ENCODE measurements at regions not wholly inside any gene's neighbourhood (a gene's known extent, or its start where the extent isn't known, plus 50 kb on each side); places are given as distances from the start of the nearest gene placed in this dataset.

DNA sequence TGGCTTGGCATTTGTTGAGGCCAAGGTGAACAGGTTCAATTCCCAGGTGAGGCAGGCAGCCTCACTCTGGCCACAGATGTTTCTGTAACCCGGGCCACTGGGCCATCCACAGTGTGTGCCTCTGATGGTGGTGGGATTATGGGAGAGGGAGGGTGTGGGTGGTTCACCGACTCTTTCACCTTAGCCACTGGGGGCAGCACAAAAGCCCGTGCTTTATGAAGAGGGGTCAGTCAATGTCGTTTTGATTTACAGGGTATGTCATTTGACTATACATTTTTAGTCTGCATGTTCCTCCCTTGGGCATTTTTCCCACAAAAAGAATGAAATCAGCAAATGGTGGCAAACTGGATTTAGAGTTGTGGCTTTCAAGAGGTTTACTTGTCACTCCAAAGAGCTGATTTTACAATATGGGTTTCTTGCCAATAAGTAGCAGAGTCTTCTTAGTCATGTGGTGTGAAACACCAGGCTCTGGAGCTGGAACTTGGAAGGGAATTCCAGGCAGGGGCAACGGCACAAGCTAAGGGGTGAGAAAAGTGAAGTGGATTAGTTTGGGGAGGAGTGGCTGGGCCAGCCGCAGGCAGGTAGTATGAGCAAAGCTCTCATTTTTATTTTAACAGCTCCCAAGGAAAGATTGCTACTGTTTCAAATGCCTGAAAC is 217.8 kb upstream of the ZBED5 start:
- Histone ChIP-seq H3K4me1 (ENCODE audit: control extremely low read depth in 1 of 4, control insufficient read depth in 4 of 4, insufficient read depth in 4 of 4, low read length in 3 of 4) (no peaks in the 10 kb centered on the region), H3K4me3 (ENCODE audit: control insufficient read depth in 1 of 7, extremely low read depth in 1 of 7, insufficient read depth in 4 of 7, low read depth in 2 of 7, low read length in 6 of 7) (no peak overlapping the region), H3K27me3 (replicated peaks in 2 of 5; ENCODE audit: control insufficient read depth in 4 of 5, insufficient read depth in 5 of 5, low read length in 4 of 5) (peaks cover 0 to 11% (median 3%) of the 10 kb centered on the region in 5 experiments), H3K27ac (ENCODE audit: insufficient read depth in 1 of 2, low read depth in 1 of 2, low read length in 2 of 2, poor library complexity in 1 of 2, severe bottlenecking in 2 of 2) (no peak overlapping the region), H3K9me3 (ENCODE audit: control extremely low read depth in 1 of 5, control insufficient read depth in 4 of 5, insufficient read depth in 2 of 5, low read depth in 1 of 5, low read length in 4 of 5) (no peaks in the 10 kb centered on the region), H3K36me3 (ENCODE audit: control insufficient read depth in 4 of 4, insufficient read depth in 4 of 4, low read length in 3 of 4) (no peaks in the 10 kb centered on the region)
- ChIA-PET POLR2A (no interaction called here), CTCF (interaction anchor here (0.8 kb wide), 1 partner anchor 18 kb away, joined by 3 read pairs; no protein-coding TSS in a partner anchor)
- DNase-seq = no peak
- 17% methylated on average over 1 of the region's 6 CpGs for WGBS (ENCODE audit: insufficient coverage)

- ChIA-PET POLR2A (no interaction called here), CTCF (interaction anchor here (1.0 kb wide), 1 partner anchor 83 kb away, joined by 4 read pairs; no protein-coding TSS in a partner anchor)
- no peaks in the 10 kb centered on the region for H3K4me1 ChIP-seq (ENCODE audit: control extremely low read depth in 1 of 4, control insufficient read depth in 4 of 4, insufficient read depth in 4 of 4, low read length in 3 of 4)
- DNase-seq = no peak
- no peak overlapping the region for H3K27ac ChIP-seq (ENCODE audit: insufficient read depth in 1 of 2, low read depth in 1 of 2, low read length in 2 of 2, poor library complexity in 1 of 2, severe bottlenecking in 2 of 2)
- H3K4me3 ChIP-seq (ENCODE audit: control insufficient read depth in 1 of 7, extremely low read depth in 1 of 7, insufficient read depth in 4 of 7, low read depth in 2 of 7, low read length in 6 of 7) = no peak overlapping the region
- WGBS (ENCODE audit: insufficient coverage) = 99% methylated on average over 11 of the region's 11 CpGs
- peaks cover 0 to 11% (median 0%) of the 10 kb centered on the region in 5 experiments for H3K27me3 ChIP-seq (replicated peaks in 2 of 5; ENCODE audit: control insufficient read depth in 4 of 5, insufficient read depth in 5 of 5, low read length in 4 of 5)
- no peaks in the 10 kb centered on the region for H3K9me3 ChIP-seq (ENCODE audit: control extremely low read depth in 1 of 5, control insufficient read depth in 4 of 5, insufficient read depth in 2 of 5, low read depth in 1 of 5, low read length in 4 of 5)
- no peaks in the 10 kb centered on the region for H3K36me3 ChIP-seq (ENCODE audit: control insufficient read depth in 4 of 4, insufficient read depth in 4 of 4, low read length in 3 of 4)
These were observed 217.0 kb upstream of the ZBED5 start for GRCh38 chr11:11074686-11075335.

GRCh38 chr11:11073996-11074395 is 216.1 kb upstream of the ZBED5 start:
- Histone ChIP-seq H3K9me3 (ENCODE audit: control extremely low read depth in 1 of 5, control insufficient read depth in 4 of 5, insufficient read depth in 2 of 5, low read depth in 1 of 5, low read length in 4 of 5) (no peaks in the 10 kb centered on the region), H3K27ac (ENCODE audit: insufficient read depth in 1 of 2, low read depth in 1 of 2, low read length in 2 of 2, poor library complexity in 1 of 2, severe bottlenecking in 2 of 2) (no peak overlapping the region), H3K4me3 (ENCODE audit: control insufficient read depth in 1 of 7, extremely low read depth in 1 of 7, insufficient read depth in 4 of 7, low read depth in 2 of 7, low read length in 6 of 7) (no peak overlapping the region), H3K27me3 (replicated peaks in 2 of 5; ENCODE audit: control insufficient read depth in 4 of 5, insufficient read depth in 5 of 5, low read length in 4 of 5) (peaks cover 0 to 6% (median 0%) of the 10 kb centered on the region in 5 experiments), H3K36me3 (ENCODE audit: control insufficient read depth in 4 of 4, insufficient read depth in 4 of 4, low read length in 3 of 4) (no peaks in the 10 kb centered on the region), H3K4me1 (ENCODE audit: control extremely low read depth in 1 of 4, control insufficient read depth in 4 of 4, insufficient read depth in 4 of 4, low read length in 3 of 4) (no peaks in the 10 kb centered on the region)
- ChIA-PET CTCF (interaction anchor here (1.0 kb wide), 1 partner anchor 84 kb away, joined by 4 read pairs; no protein-coding TSS in a partner anchor), POLR2A (no interaction called here)
- no peak for DNase-seq
- WGBS (ENCODE audit: insufficient coverage) = 100% methylated on average over 1 of the region's 1 CpG

GRCh38 chr11:11072067-11072466 is 214.2 kb upstream of the ZBED5 start:
- Histone ChIP-seq H3K9me3 (ENCODE audit: control extremely low read depth in 1 of 5, control insufficient read depth in 4 of 5, insufficient read depth in 2 of 5, low read depth in 1 of 5, low read length in 4 of 5) (no peaks in the 10 kb centered on the region), H3K4me3 (ENCODE audit: control insufficient read depth in 1 of 7, extremely low read depth in 1 of 7, insufficient read depth in 4 of 7, low read depth in 2 of 7, low read length in 6 of 7) (no peak overlapping the region), H3K36me3 (ENCODE audit: control insufficient read depth in 4 of 4, insufficient read depth in 4 of 4, low read length in 3 of 4) (no peaks in the 10 kb centered on the region), H3K27me3 (replicated peaks in 2 of 5; ENCODE audit: control insufficient read depth in 4 of 5, insufficient read depth in 5 of 5, low read length in 4 of 5) (no peaks in the 10 kb centered on the region), H3K27ac (ENCODE audit: insufficient read depth in 1 of 2, low read depth in 1 of 2, low read length in 2 of 2, poor library complexity in 1 of 2, severe bottlenecking in 2 of 2) (no peak overlapping the region), H3K4me1 (ENCODE audit: control extremely low read depth in 1 of 4, control insufficient read depth in 4 of 4, insufficient read depth in 4 of 4, low read length in 3 of 4) (no peaks in the 10 kb centered on the region)
- 93% methylated on average over 2 of the region's 3 CpGs for WGBS (ENCODE audit: insufficient coverage)
- CTCF ChIA-PET = interaction anchor here (0.9 kb wide), 1 partner anchor 85 kb away, joined by 3 read pairs; no protein-coding TSS in a partner anchor
- DNase-seq = no peak
- POLR2A ChIA-PET = interaction anchor here (0.6 kb wide), 1 partner anchor 52 kb away, joined by 3 read pairs; no protein-coding TSS in a partner anchor

- no peak overlapping the region for H3K4me3 ChIP-seq (ENCODE audit: control insufficient read depth in 1 of 7, extremely low read depth in 1 of 7, insufficient read depth in 4 of 7, low read depth in 2 of 7, low read length in 6 of 7)
- no peaks in the 10 kb centered on the region for H3K4me1 ChIP-seq (ENCODE audit: control extremely low read depth in 1 of 4, control insufficient read depth in 4 of 4, insufficient read depth in 4 of 4, low read length in 3 of 4)
- ChIA-PET POLR2A (interaction anchor here (0.6 kb wide), 1 partner anchor 51 kb away, joined by 3 read pairs; no protein-coding TSS in a partner anchor), CTCF (interaction anchor here (0.9 kb wide), 1 partner anchor 86 kb away, joined by 3 read pairs; no protein-coding TSS in a partner anchor)
- H3K9me3 ChIP-seq (ENCODE audit: control extremely low read depth in 1 of 5, control insufficient read depth in 4 of 5, insufficient read depth in 2 of 5, low read depth in 1 of 5, low read length in 4 of 5) = no peaks in the 10 kb centered on the region
- no peak overlapping the region for H3K27ac ChIP-seq (ENCODE audit: insufficient read depth in 1 of 2, low read depth in 1 of 2, low read length in 2 of 2, poor library complexity in 1 of 2, severe bottlenecking in 2 of 2)
- no peaks in the 10 kb centered on the region for H3K27me3 ChIP-seq (replicated peaks in 2 of 5; ENCODE audit: control insufficient read depth in 4 of 5, insufficient read depth in 5 of 5, low read length in 4 of 5)
- DNase-seq = no peak
- no peaks in the 10 kb centered on the region for H3K36me3 ChIP-seq (ENCODE audit: control insufficient read depth in 4 of 4, insufficient read depth in 4 of 4, low read length in 3 of 4)
- 100% methylated on average over 1 of the region's 1 CpG for whole genome bisulfite sequencing (ENCODE audit: insufficient coverage)
These were observed 213.6 kb upstream of the ZBED5 start for GRCh38 chr11:11071486-11071885.

DNA sequence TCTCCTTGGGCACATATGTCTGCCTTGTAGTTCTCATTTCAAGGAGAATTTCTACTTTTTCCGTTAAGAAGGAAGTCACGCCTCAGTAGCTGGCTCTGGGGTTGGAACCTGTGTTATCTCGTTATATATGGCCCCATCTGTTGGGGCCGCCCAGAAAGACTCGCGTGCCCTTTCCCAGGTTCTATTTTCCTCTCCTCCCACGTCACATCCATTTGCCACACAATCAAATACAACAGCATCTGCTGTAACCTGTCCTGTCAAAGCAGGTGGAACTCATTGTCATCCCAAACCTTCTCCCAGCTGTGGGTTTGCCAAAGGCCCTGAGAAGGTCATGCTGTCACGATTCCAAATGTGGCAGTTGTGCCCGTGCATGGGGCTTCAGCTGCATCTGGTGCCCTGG is 213.1 kb upstream of the ZBED5 start:
- no peaks in the 10 kb centered on the region for H3K27me3 ChIP-seq (replicated peaks in 2 of 5; ENCODE audit: control insufficient read depth in 4 of 5, insufficient read depth in 5 of 5, low read length in 4 of 5)
- no peak overlapping the region for H3K4me3 ChIP-seq (ENCODE audit: control insufficient read depth in 1 of 7, extremely low read depth in 1 of 7, insufficient read depth in 4 of 7, low read depth in 2 of 7, low read length in 6 of 7)
- WGBS (ENCODE audit: insufficient coverage) = 88% methylated on average over 9 of the region's 9 CpGs
- no peak overlapping the region for H3K27ac ChIP-seq (ENCODE audit: insufficient read depth in 1 of 2, low read depth in 1 of 2, low read length in 2 of 2, poor library complexity in 1 of 2, severe bottlenecking in 2 of 2)
- no peak for DNase-seq
- H3K4me1 ChIP-seq (ENCODE audit: control extremely low read depth in 1 of 4, control insufficient read depth in 4 of 4, insufficient read depth in 4 of 4, low read length in 3 of 4) = no peaks in the 10 kb centered on the region
- CTCF ChIA-PET = no interaction called here
- no peaks in the 10 kb centered on the region for H3K9me3 ChIP-seq (ENCODE audit: control extremely low read depth in 1 of 5, control insufficient read depth in 4 of 5, insufficient read depth in 2 of 5, low read depth in 1 of 5, low read length in 4 of 5)
- POLR2A ChIA-PET = no interaction called here
- no peaks in the 10 kb centered on the region for H3K36me3 ChIP-seq (ENCODE audit: control insufficient read depth in 4 of 4, insufficient read depth in 4 of 4, low read length in 3 of 4)

Data from common myeloid progenitor, CD34-positive (primary cell).